AG09309 (cell line): ENCODE measurements at regions not wholly inside any gene's neighbourhood (a gene's known extent, or its start where the extent isn't known, plus 50 kb on each side); places are given as distances from the start of the nearest gene placed in this dataset.

Source experiments
- DNase-seq: peaks from one replicate; pipeline ENCODE4 v3.0.0-alpha.2; 2010; ENCODE audit warnings: low read depth
- H3K4me3 ChIP-seq: 2 replicates; pipeline ENCODE4 v1.5.1; 2011; ENCODE audit warnings: mild to moderate bottlenecking, low read depth, low read length, moderate library complexity; ENCODE audit not compliant: control insufficient read depth
- CTCF ChIP-seq: IDR thresholded peaks from 2 replicates; pipeline ENCODE4 v1.5.1; 2011; ENCODE audit warnings: mild to moderate bottlenecking, low read depth, low read length, inconsistent platforms; ENCODE audit not compliant: insufficient read depth, control insufficient read depth; ENCODE audit errors: missing control alignments

- TF ChIP-seq CTCF = no peak
- DNase-seq = no peak
- H3K4me3 ChIP-seq = no peak overlapping the region
Observed at GRCh38 chr15:98444138-98444537, 204.2 kb upstream of the IGF1R start.

GRCh38 chr15:98445315-98445714 lies 203.0 kb upstream of the IGF1R start:
- no peak for DNase-seq
- H3K4me3 ChIP-seq = no peak overlapping the region
- TF ChIP-seq CTCF = no peak

- DNase-seq = no peak
- no peak for TF ChIP-seq CTCF
- no peak overlapping the region for H3K4me3 ChIP-seq
Observed at GRCh38 chr15:98446083-98446482, 202.3 kb upstream of the IGF1R start.

GRCh38 chr15:98447069-98447468 lies 201.3 kb upstream of the IGF1R start:
- no peak overlapping the region for H3K4me3 ChIP-seq
- DNase-seq = no peak
- no peak for TF ChIP-seq CTCF

GRCh38 chr15:98451236-98451635 lies 197.1 kb upstream of the IGF1R start:
- H3K4me3 ChIP-seq = no peak overlapping the region
- DNase-seq = no peak
- no peak for TF ChIP-seq CTCF

- no peak for DNase-seq
- H3K4me3 ChIP-seq = no peak overlapping the region
- no peak for TF ChIP-seq CTCF
Observed at GRCh38 chr15:98452238-98452637, 196.1 kb upstream of the IGF1R start.

- no peak overlapping the region for H3K4me3 ChIP-seq
- no peak for DNase-seq
- no peak for TF ChIP-seq CTCF
Observed at GRCh38 chr15:98455904-98456303, 192.4 kb upstream of the IGF1R start.
